NCI-H526 (cell line): ENCODE measurements at regions not wholly inside any gene's neighbourhood (a gene's known extent, or its start where the extent isn't known, plus 50 kb on each side); places are given as distances from the start of the nearest gene placed in this dataset.

Source experiments
- DNase-seq, 2 experiments: peaks; one replicate each; lab custom pipeline; 2025; lab: John Stamatoyannopoulos, UW

- DNase-seq = no peak
Measured at GRCh38 chr1:87560601-87561360, 232.1 kb downstream of the LMO4 start.

GRCh38 chr1:87563211-87563610, 234.5 kb downstream of the LMO4 start:
- DNase-seq = no peak

- no peak for DNase-seq
Measured at GRCh38 chr1:87565861-87566260, 237.2 kb downstream of the LMO4 start.

GRCh38 chr1:87568005-87568404, 239.3 kb downstream of the LMO4 start:
- no peak for DNase-seq

GRCh38 chr1:87568911-87569310, 240.2 kb downstream of the LMO4 start:
- DNase-seq = no peak

GRCh38 chr1:87572008-87572407, 243.3 kb downstream of the LMO4 start:
- no peak for DNase-seq

GRCh38 chr1:87572891-87573290, 244.2 kb downstream of the LMO4 start:
- DNase-seq = no peak

- DNase-seq = no peak
Measured at GRCh38 chr1:87575528-87575927, 246.8 kb downstream of the LMO4 start.

- no peak for DNase-seq
Measured at GRCh38 chr1:87578464-87578863, 249.8 kb downstream of the LMO4 start.

- no peak for DNase-seq
Measured at GRCh38 chr1:87583459-87583858, 254.8 kb downstream of the LMO4 start.

GRCh38 chr1:87584586-87584985, 255.9 kb downstream of the LMO4 start:
- no peak for DNase-seq

GRCh38 chr1:87586501-87586900, 257.8 kb downstream of the LMO4 start:
- no peak for DNase-seq

GRCh38 chr1:87588495-87588894, 259.8 kb downstream of the LMO4 start:
- DNase-seq = no peak

GRCh38 chr1:87591492-87591891, 262.8 kb downstream of the LMO4 start:
- DNase-seq = no peak

GRCh38 chr1:87592156-87592555, 263.5 kb downstream of the LMO4 start:
- no peak for DNase-seq

GRCh38 chr1:87594736-87595383, 266.2 kb downstream of the LMO4 start:
- no peak for DNase-seq

- no peak for DNase-seq
Measured at GRCh38 chr1:87595384-87595781, 266.7 kb downstream of the LMO4 start.

- DNase-seq = peak; percentile 6 to 7
Measured at GRCh38 chr1:87598429-87598828, 269.7 kb downstream of the LMO4 start.

- no peak for DNase-seq
Measured at GRCh38 chr1:87599569-87599968, 270.9 kb downstream of the LMO4 start.

GRCh38 chr1:87600055-87600850, 271.6 kb downstream of the LMO4 start:
- DNase-seq = no peak

- no peak for DNase-seq
Measured at GRCh38 chr1:87600854-87601253, 272.2 kb downstream of the LMO4 start.

GRCh38 chr1:87603626-87604025, 274.9 kb downstream of the LMO4 start:
- no peak for DNase-seq

GRCh38 chr1:87612956-87613355, 284.3 kb downstream of the LMO4 start:
- no peak for DNase-seq
